ENCODE measurements at regions not wholly inside any gene's neighbourhood (a gene's known extent, or its start where the extent isn't known, plus 50 kb on each side); places are given as distances from the start of the nearest gene placed in this dataset.
A peak's percentile ranks its signal among the peaks of the same experiment; 100 is the strongest.
"Not testable (repeated sequence)": the region's sequence is repeated elsewhere in the genome, so short reads cannot be mapped to it uniquely, and the experiment has no call there.

- Mint-ChIP-seq H3K9me3 (peaks cover 6% of the 10 kb centered on the region), H3K4me1 (peaks cover 23% of the 10 kb centered on the region), H3K27ac (ENCODE audit: unreplicated experiment) (no peak overlapping the region), H3K4me3 (no peak overlapping the region), H3K27me3 (ENCODE audit: low read depth) (peaks cover 31% of the 10 kb centered on the region), H3K36me3 (ENCODE audit: low read depth) (peaks cover 3% of the 10 kb centered on the region)
- no peak for TF ChIP-seq CTCF (conservative IDR thresholded peaks at IDR 0.05)
- peak; percentile 21 for DNase-seq (ENCODE audit: low read depth, low spot score)
Measured at GRCh38 chr16:65574326-65574966, 452.6 kb upstream of the CDH11 start.

GRCh38 chr16:65572156-65572555 lies 450.3 kb upstream of the CDH11 start:
- H3K36me3 Mint-ChIP-seq (ENCODE audit: low read depth): peaks cover 3% of the 10 kb centered on the region
- peaks cover 19% of the 10 kb centered on the region for H3K4me1 Mint-ChIP-seq
- no peak overlapping the region for H3K4me3 Mint-ChIP-seq
- H3K27me3 Mint-ChIP-seq (ENCODE audit: low read depth): peaks cover 21% of the 10 kb centered on the region
- DNase-seq (ENCODE audit: low read depth, low spot score): no peak
- peaks cover 6% of the 10 kb centered on the region for H3K9me3 Mint-ChIP-seq
- TF ChIP-seq CTCF (conservative IDR thresholded peaks at IDR 0.05): no peak
- H3K27ac Mint-ChIP-seq (ENCODE audit: unreplicated experiment): no peak overlapping the region

GRCh38 chr16:65570261-65570660 lies 448.4 kb upstream of the CDH11 start:
- H3K4me1 Mint-ChIP-seq: peaks cover 16% of the 10 kb centered on the region
- no peak for DNase-seq (ENCODE audit: low read depth, low spot score)
- no peak overlapping the region for H3K4me3 Mint-ChIP-seq
- no peak overlapping the region for H3K27ac Mint-ChIP-seq (ENCODE audit: unreplicated experiment)
- TF ChIP-seq CTCF (conservative IDR thresholded peaks at IDR 0.05): no peak
- peaks cover 6% of the 10 kb centered on the region for H3K9me3 Mint-ChIP-seq
- H3K36me3 Mint-ChIP-seq (ENCODE audit: low read depth): peaks cover 3% of the 10 kb centered on the region
- H3K27me3 Mint-ChIP-seq (ENCODE audit: low read depth): peaks cover 9% of the 10 kb centered on the region

- Mint-ChIP-seq H3K36me3 (ENCODE audit: low read depth) (peaks cover 9% of the 10 kb centered on the region), H3K27me3 (ENCODE audit: low read depth) (no peaks in the 10 kb centered on the region), H3K4me1 (no peaks in the 10 kb centered on the region), H3K9me3 (peaks cover 23% of the 10 kb centered on the region), H3K4me3 (no peak overlapping the region), H3K27ac (ENCODE audit: unreplicated experiment) (no peak overlapping the region)
- TF ChIP-seq CTCF (conservative IDR thresholded peaks at IDR 0.05): no peak
- DNase-seq (ENCODE audit: low read depth, low spot score): no peak
Measured at GRCh38 chr16:65559846-65560245, 438.0 kb upstream of the CDH11 start.

GRCh38 chr16:65549689-65550088 lies 427.8 kb upstream of the CDH11 start:
- not testable (repeated sequence) for H3K27ac Mint-ChIP-seq (ENCODE audit: unreplicated experiment); H3K36me3 Mint-ChIP-seq (ENCODE audit: low read depth); H3K27me3 Mint-ChIP-seq (ENCODE audit: low read depth); H3K9me3 Mint-ChIP-seq; DNase-seq (ENCODE audit: low read depth, low spot score); H3K4me3 Mint-ChIP-seq
- peaks cover 29% of the 10 kb centered on the region for H3K4me1 Mint-ChIP-seq

GRCh38 chr16:65548470-65548869 lies 426.6 kb upstream of the CDH11 start:
- peak overlapping the region; percentile 18 for H3K4me3 Mint-ChIP-seq
- peaks cover 5% of the 10 kb centered on the region for H3K36me3 Mint-ChIP-seq (ENCODE audit: low read depth)
- H3K27ac Mint-ChIP-seq (ENCODE audit: unreplicated experiment): peak overlapping the region; percentile 14
- DNase-seq (ENCODE audit: low read depth, low spot score): no peak
- H3K4me1 Mint-ChIP-seq: peaks cover 29% of the 10 kb centered on the region
- H3K9me3 Mint-ChIP-seq: peaks cover 2% of the 10 kb centered on the region
- no peak for TF ChIP-seq CTCF (conservative IDR thresholded peaks at IDR 0.05)
- no peaks in the 10 kb centered on the region for H3K27me3 Mint-ChIP-seq (ENCODE audit: low read depth)
